HG03064 (cell line): ENCODE measurements at regions not wholly inside any gene's neighbourhood (a gene's known extent, or its start where the extent isn't known, plus 50 kb on each side); places are given as distances from the start of the nearest gene placed in this dataset.

Experiments
- ATAC-seq: cut with Tn5 transposase; IDR thresholded peaks from one replicate; pipeline ENCODE4 v1.9.1; 2021; ENCODE audit warnings: low read depth; ENCODE audit not compliant: unreplicated experiment

DNA sequence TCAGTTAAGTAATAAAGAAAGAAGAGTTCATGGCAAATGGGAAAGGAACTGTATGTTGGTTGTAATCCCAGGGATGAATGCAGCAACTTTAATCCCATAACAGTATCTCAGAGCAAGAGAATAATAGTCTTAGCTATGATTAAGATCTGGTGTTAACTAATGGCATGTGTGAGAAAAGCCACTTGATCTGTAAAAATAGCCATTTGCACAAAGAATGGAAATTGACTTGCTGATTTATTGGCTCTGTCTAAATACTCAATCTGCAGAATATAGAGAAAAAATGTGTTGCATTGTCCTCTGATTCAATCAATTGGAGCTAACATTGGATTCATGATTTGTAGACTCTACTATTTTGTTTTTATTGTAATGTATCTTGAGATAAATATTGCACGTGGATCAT lies 987.0 kb downstream of the NSUN3 start:
- ATAC-seq = no peak

DNA sequence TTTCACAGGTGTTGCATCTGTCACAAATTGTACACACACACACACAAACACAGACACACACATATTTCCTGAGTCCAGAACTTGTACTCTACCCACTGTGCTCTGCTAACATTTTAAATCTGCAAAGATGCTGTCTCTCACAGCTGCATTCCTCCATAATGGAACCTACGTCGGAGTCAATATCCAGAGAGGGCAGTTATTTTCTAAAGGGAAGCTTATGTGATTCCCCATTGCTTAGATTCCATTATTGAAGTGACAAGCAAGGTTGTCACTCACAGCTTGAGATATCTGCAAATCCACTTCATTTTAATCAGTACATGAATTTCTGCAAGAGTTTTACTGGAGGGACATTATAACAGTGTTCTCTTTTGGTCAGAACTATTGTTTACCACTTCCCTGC lies 992.4 kb downstream of the NSUN3 start:
- ATAC-seq = no peak

DNA sequence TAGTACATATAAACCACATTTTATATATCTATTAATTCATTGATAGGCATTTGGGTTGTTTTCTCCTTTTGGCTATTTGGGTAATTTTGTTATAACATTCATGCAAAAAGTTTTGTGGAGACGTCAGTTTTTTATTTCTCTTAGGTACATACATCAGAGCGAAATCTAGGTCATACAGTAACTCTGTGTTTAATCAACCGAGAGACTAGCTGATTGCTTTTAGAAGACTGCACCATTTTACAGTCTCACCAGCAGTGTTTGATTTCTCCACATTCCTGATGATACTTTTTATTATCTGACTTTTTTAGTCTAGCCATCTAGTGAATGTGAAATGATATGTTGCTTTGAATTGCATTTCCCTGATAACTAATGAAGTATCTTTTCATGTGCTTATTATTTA lies 1019.3 kb downstream of the NSUN3 start:
- ATAC-seq = no peak

DNA sequence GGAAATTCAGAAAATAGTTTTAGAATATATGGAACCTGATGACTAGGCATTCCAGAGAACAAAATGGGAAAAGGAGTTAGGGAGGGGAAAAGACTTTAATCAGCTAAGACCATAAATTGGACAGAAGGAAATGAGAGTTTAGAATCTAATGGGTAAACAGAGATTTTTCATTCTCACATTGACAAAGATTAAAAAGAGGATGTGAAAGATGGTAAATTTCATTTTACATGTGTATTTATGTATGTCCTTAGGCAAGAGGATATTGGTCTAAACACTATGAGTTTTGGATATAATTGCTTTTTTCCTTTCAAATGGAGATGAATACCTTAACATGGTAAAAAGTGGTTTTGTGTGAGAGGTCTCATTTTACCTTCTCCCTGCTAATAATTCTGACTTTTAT lies 1021.9 kb downstream of the NSUN3 start:
- no peak for ATAC-seq

DNA sequence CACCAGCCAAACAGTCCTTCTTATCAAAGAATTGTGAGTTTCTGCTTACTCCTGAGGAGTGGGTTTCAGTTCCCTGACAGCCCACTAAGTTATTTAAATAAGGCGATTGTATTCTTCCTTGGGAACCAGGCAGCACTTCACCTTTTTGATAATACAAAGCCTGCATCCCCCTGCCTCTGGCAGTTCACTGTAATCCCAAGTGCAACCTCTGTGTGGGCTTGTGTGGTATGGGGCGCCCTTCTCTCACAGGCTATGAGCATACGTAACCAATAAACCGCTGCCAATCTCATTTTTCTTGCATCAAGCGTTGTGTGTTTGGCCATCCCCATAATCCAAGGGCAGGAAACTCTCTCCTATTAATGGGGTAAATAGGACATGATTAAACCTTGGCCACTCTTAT lies 1025.6 kb downstream of the NSUN3 start:
- no peak for ATAC-seq

DNA sequence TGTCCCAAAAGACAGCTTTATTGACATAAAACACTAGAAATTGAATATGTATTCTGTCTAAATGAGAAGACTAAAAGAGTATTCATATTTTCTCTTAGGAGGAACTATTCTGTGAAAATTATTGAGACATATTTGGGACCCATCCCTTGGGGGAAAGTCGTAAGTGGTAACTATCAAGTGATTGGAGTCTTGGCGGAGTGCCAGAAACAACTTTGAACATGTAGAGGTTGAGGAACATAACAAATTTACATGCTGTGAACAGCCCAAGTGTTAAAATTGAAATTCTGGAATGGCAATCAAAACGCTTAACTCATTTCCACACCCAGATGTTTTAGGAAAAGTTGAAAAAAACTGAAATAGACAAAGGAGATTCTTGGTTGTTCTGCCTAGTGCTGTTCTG lies 1034.6 kb downstream of the NSUN3 start:
- no peak for ATAC-seq

GRCh38 chr3:95120921-95121320 lies 1058.1 kb downstream of the NSUN3 start:
- ATAC-seq = no peak

- no peak for ATAC-seq
These were observed 1060.2 kb downstream of the NSUN3 start for GRCh38 chr3:95123104-95123503.

DNA sequence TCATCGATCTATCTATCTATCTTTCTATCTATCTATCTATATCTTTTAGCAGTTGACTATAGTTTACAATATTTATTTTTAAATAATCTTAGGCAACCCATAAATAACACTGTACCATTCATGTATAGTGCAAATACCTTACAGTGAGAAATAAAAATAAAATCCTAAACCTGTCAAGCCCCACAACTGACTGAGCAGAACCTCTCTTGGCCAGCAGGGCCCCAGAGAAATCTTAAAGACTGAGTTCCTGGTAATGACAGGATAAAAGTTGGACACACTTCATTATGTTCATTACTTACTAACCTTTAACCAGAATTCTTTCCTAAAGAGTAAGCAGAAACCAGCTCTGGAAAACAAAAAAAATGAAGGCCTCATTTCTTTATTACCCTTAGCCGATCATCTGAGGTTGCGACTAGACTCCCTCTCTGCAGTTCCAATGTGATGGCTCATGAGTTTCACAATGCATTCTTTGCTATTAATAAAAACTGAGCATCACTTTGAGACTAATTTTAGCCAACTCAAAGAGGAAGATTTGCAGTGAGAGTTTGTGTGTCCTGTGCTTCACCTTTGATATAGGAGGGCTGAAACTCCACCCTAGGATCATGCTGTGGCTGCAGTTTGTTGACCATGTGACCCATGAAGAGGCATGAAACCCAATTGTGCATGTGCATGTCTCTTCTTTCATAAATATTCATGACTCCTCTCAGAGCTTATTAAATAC lies 1072.0 kb downstream of the NSUN3 start:
- ATAC-seq = no peak

- ATAC-seq = no peak
These were observed 1085.2 kb downstream of the NSUN3 start for GRCh38 chr3:95148107-95148506.

- no peak for ATAC-seq
These were observed 1088.7 kb downstream of the NSUN3 start for GRCh38 chr3:95151590-95151989.

- no peak for ATAC-seq
These were observed 1091.9 kb downstream of the NSUN3 start for GRCh38 chr3:95154766-95155165.

DNA sequence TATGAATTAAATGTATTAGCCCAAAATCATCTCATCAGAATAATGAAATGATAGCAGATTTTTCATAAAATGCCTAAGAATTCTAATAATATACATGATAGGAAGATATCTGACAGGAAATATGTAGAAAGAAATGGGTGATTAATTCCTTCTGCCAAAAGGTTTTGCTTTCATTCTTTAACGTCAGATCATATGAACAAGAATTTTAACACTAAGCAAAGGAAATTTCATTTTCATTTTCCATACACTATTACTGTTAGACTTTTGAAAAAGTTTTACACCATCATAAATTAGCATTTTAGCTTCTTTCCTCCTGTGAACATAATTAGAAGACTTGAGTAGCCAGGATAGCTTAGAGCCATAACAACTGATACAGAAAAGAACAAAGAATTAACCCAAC lies 1099.9 kb downstream of the NSUN3 start:
- ATAC-seq = no peak

- no peak for ATAC-seq
These were observed 1104.9 kb downstream of the NSUN3 start for GRCh38 chr3:95167748-95168147.

- ATAC-seq = no peak
These were observed 1105.7 kb downstream of the NSUN3 start for GRCh38 chr3:95168526-95168925.

- ATAC-seq = no peak
These were observed 1109.5 kb downstream of the NSUN3 start for GRCh38 chr3:95172164-95172943.

- ATAC-seq = no peak
These were observed 1114.2 kb downstream of the NSUN3 start for GRCh38 chr3:95177096-95177495.

- ATAC-seq = no peak
These were observed 1121.2 kb downstream of the NSUN3 start for GRCh38 chr3:95184038-95184437.

- ATAC-seq = no peak
These were observed 1126.5 kb downstream of the NSUN3 start for GRCh38 chr3:95189348-95189747.

GRCh38 chr3:95197661-95198060 lies 1134.8 kb downstream of the NSUN3 start:
- ATAC-seq = no peak

GRCh38 chr3:95200384-95200783 lies 1137.5 kb downstream of the NSUN3 start:
- ATAC-seq = no peak

DNA sequence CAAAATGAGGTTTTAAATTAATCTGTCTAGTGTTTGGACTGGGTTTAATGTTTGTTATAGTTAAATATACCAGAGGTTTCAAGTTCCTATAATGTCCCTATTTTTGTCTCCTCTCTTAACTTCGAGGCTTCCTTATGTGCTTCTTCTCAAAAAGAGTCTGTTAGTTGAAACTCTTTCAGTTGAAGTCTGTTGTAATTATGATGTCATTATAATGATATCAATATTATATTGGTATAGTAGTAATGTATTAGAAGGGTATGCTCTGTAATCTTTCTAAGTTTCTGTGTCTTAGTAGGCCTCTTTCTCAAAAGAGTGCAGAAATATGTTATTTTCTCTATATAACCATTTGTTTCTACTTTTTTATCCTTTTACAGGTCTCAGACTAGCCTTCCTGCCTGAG lies 1148.0 kb downstream of the NSUN3 start:
- ATAC-seq = no peak
